Lung (tissue), 11 donors: ENCODE measurements at regions not wholly inside any gene's neighbourhood (a gene's known extent, or its start where the extent isn't known, plus 50 kb on each side); places are given as distances from the start of the nearest gene placed in this dataset.

Source experiments
- ATAC-seq: fragments of 200-7000 bp; cut with Tn5 transposase; one replicate; pipeline ENCODE4 v1.9.1; 2020; ENCODE audit warnings: moderate number of reproducible peaks; ENCODE audit not compliant: insufficient read depth, low FRiP score
- DNase-seq, 3 donors: peaks; one replicate each; pipeline ENCODE4 v3.0.0-alpha.2; 2013 to 2017
- H3K27ac ChIP-seq, 2 donors: one replicate each; pipeline ENCODE4 v1.5.1; 2013; ENCODE audit warnings: mild to moderate bottlenecking in 2 of 2, moderate library complexity in 2 of 2, control low read depth in 1 of 2, inconsistent platforms in 1 of 2, low read depth in 1 of 2, low read length in 1 of 2
- H3K27me3 ChIP-seq, 3 donors: one replicate each; pipeline ENCODE4 v1.5.1; 2013; ENCODE audit warnings: low read length in 2 of 3; ENCODE audit not compliant: control insufficient read depth in 3 of 3, insufficient read depth in 3 of 3
- H3K36me3 ChIP-seq, 4 donors: one replicate each; pipeline ENCODE4 v1.5.1; 2013; ENCODE audit warnings: low read length in 4 of 4, mild to moderate bottlenecking in 1 of 4, moderate library complexity in 1 of 4; ENCODE audit not compliant: control insufficient read depth in 4 of 4, insufficient read depth in 4 of 4
- H3K4me1 ChIP-seq, 5 donors: one replicate each; pipeline ENCODE4 v1.5.1; 2013; ENCODE audit warnings: low read length in 5 of 5, mild to moderate bottlenecking in 2 of 5, moderate library complexity in 1 of 5; ENCODE audit not compliant: control insufficient read depth in 5 of 5, insufficient read depth in 5 of 5
- H3K4me3 ChIP-seq: one replicate; pipeline ENCODE4 v1.5.1; 2013; ENCODE audit warnings: mild to moderate bottlenecking, control low read depth, moderate library complexity
- H3K9ac ChIP-seq, 2 donors: one replicate each; pipeline ENCODE4 v1.5.1; 2013; ENCODE audit warnings: low read length in 2 of 2, control low read depth in 1 of 2; ENCODE audit not compliant: insufficient read depth in 1 of 2
- H3K9me3 ChIP-seq, 4 donors: one replicate each; pipeline ENCODE4 v1.5.1; 2013; ENCODE audit warnings: low read length in 3 of 4, mild to moderate bottlenecking in 1 of 4, moderate library complexity in 1 of 4; ENCODE audit not compliant: control insufficient read depth in 4 of 4, insufficient read depth in 3 of 4
- CTCF ChIP-seq: IDR thresholded peaks from 2 replicates; pipeline ENCODE4 v1.5.1; 2012; ENCODE audit warnings: mild to moderate bottlenecking; ENCODE audit errors: control extremely low read depth, extremely low read depth
- WGBS, 2 donors: extraction: QIAGEN DNeasy Blood & Tissue Kit; methylation state at CpG; one replicate each; pipeline ENCODE4 v1.1.7; 2013; 5-methylcytosine and 5-hydroxymethylcytosine counted together
- donor health status: control.
- donor health status: control.
- donor health status: Bipolar disorder and iron deficiency.
- donor health status: healthy.
- donor health status: DM: yes; HTN: yes; CAD: no.

- no peak for DNase-seq
- ATAC-seq = no peak
- no peaks in the 10 kb centered on the region for H3K9me3 ChIP-seq
- H3K27ac ChIP-seq = no peak overlapping the region
- no peak for TF ChIP-seq CTCF
- no peaks in the 10 kb centered on the region for H3K27me3 ChIP-seq
- no peaks in the 10 kb centered on the region for H3K4me1 ChIP-seq
- WGBS, 2 donors = 65 to 77% methylated on average over 1 of the region's 1 CpG
- H3K9ac ChIP-seq = no peak overlapping the region
- no peak overlapping the region for H3K4me3 ChIP-seq
- H3K36me3 ChIP-seq = no peaks in the 10 kb centered on the region
These were observed 141.9 kb downstream of the SUCLA2 start for GRCh38 chr13:47859165-47859564.

- H3K9me3 ChIP-seq = no peaks in the 10 kb centered on the region
- 86 to 87% methylated on average over 9 of the region's 9 CpGs for WGBS, 2 donors
- no peaks in the 10 kb centered on the region for H3K27me3 ChIP-seq
- no peak for TF ChIP-seq CTCF
- ATAC-seq (no peak), DNase-seq (no peak)
- no peaks in the 10 kb centered on the region for H3K4me1 ChIP-seq
- no peaks in the 10 kb centered on the region for H3K36me3 ChIP-seq
- H3K4me3 ChIP-seq = no peak overlapping the region
- no peak overlapping the region for H3K27ac ChIP-seq
- H3K9ac ChIP-seq = no peak overlapping the region
These were observed 142.7 kb downstream of the SUCLA2 start for GRCh38 chr13:47858042-47859025.

GRCh38 chr13:47853236-47853635 is 147.8 kb downstream of the SUCLA2 start:
- ATAC-seq = no peak
- no peaks in the 10 kb centered on the region for H3K27me3 ChIP-seq
- WGBS, 2 donors = 88 to 90% methylated on average over 1 of the region's 1 CpG
- TF ChIP-seq CTCF = no peak
- no peak overlapping the region for H3K27ac ChIP-seq
- no peaks in the 10 kb centered on the region for H3K36me3 ChIP-seq
- no peak overlapping the region for H3K9ac ChIP-seq
- no peak for DNase-seq
- no peak overlapping the region for H3K4me3 ChIP-seq
- H3K4me1 ChIP-seq = no peaks in the 10 kb centered on the region
- no peaks in the 10 kb centered on the region for H3K9me3 ChIP-seq
